Panc1 (cell line): ENCODE measurements at regions not wholly inside any gene's neighbourhood (a gene's known extent, or its start where the extent isn't known, plus 50 kb on each side); places are given as distances from the start of the nearest gene placed in this dataset.

ENCODE experiments used
- CTCF ChIP-seq: fragments of 450-650 bp; IDR thresholded peaks from 2 replicates; pipeline ENCODE4 v1.5.1; 2017; ENCODE audit warnings: mild to moderate bottlenecking
- POLR2AphosphoS5 ChIP-seq: IDR thresholded peaks from 2 replicates; pipeline ENCODE4 v1.6.1; 2012; ENCODE audit warnings: mild to moderate bottlenecking, low read depth, low read length, moderate library complexity
- SIN3A ChIP-seq: IDR thresholded peaks from 2 replicates; pipeline ENCODE4 v1.6.1; 2012; ENCODE audit warnings: low read depth, mild to moderate bottlenecking, low read length, moderate library complexity, borderline replicate concordance; ENCODE audit not compliant: insufficient read depth
- TCF7L2 ChIP-seq: IDR thresholded peaks from 2 replicates; pipeline ENCODE4 v1.6.1; 2011; ENCODE audit warnings: mild to moderate bottlenecking, low read depth, low read length, inconsistent platforms
- TF ChIP-seq, protein P1 (sequence below), 2 experiments: IDR thresholded peaks; 2 replicates each; pipeline ENCODE4 v1.6.1; 2011 to 2012; ENCODE audit warnings: low read depth in 2 of 2, control low read depth in 1 of 2, low read length in 1 of 2, mild to moderate bottlenecking in 1 of 2, moderate library complexity in 1 of 2; ENCODE audit not compliant: insufficient read depth in 1 of 2

GRCh38 chr9:79224672-79225433 lies 346.9 kb upstream of the TLE4 start:
- TF ChIP-seq CTCF (no peak), SIN3A (no peak), TCF7L2 (no peak), POLR2AphosphoS5 (no peak)
- TF ChIP-seq, protein P1, sequence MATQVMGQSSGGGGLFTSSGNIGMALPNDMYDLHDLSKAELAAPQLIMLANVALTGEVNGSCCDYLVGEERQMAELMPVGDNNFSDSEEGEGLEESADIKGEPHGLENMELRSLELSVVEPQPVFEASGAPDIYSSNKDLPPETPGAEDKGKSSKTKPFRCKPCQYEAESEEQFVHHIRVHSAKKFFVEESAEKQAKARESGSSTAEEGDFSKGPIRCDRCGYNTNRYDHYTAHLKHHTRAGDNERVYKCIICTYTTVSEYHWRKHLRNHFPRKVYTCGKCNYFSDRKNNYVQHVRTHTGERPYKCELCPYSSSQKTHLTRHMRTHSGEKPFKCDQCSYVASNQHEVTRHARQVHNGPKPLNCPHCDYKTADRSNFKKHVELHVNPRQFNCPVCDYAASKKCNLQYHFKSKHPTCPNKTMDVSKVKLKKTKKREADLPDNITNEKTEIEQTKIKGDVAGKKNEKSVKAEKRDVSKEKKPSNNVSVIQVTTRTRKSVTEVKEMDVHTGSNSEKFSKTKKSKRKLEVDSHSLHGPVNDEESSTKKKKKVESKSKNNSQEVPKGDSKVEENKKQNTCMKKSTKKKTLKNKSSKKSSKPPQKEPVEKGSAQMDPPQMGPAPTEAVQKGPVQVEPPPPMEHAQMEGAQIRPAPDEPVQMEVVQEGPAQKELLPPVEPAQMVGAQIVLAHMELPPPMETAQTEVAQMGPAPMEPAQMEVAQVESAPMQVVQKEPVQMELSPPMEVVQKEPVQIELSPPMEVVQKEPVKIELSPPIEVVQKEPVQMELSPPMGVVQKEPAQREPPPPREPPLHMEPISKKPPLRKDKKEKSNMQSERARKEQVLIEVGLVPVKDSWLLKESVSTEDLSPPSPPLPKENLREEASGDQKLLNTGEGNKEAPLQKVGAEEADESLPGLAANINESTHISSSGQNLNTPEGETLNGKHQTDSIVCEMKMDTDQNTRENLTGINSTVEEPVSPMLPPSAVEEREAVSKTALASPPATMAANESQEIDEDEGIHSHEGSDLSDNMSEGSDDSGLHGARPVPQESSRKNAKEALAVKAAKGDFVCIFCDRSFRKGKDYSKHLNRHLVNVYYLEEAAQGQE (IDR thresholded peaks at IDR 0.05; ENCODE audit: insufficient read depth in 1 of 2, low read depth in 2 of 2, low read length in 1 of 2), result no peak
